Peyer's patch (tissue), 4 donors: ENCODE measurements at regions not wholly inside any gene's neighbourhood (a gene's known extent, or its start where the extent isn't known, plus 50 kb on each side); places are given as distances from the start of the nearest gene placed in this dataset.
"Not testable (repeated sequence)": the region's sequence is repeated elsewhere in the genome, so short reads cannot be mapped to it uniquely, and the experiment has no call there.

Source experiments
- CTCF ChIP-seq, 6 experiments: fragments of 450-650 bp in 4 of 6; fragments of 200-600 bp in 2 of 6; sonication (generic) in 1 of 6; IDR thresholded peaks; one replicate each; pipeline ENCODE4 v1.5.1; 2017 to 2019; ENCODE audit warnings: antibody characterized with exemption in 6 of 6, mild to moderate bottlenecking in 3 of 6, moderate library complexity in 1 of 6
- POLR2A ChIP-seq, 2 donors: fragments of 450-650 bp; IDR thresholded peaks; one replicate each; pipeline ENCODE4 v1.5.1; 2017; ENCODE audit warnings: antibody characterized with exemption in 2 of 2, mild to moderate bottlenecking in 2 of 2, moderate library complexity in 2 of 2

GRCh38 chrX:90780286-90780789 is 654.3 kb upstream of the PABPC5 start:
- not testable (repeated sequence) for TF ChIP-seq CTCF, POLR2A (IDR thresholded peaks at IDR 0.05)
